UCSD-AML1 (cell line): ENCODE measurements at regions not wholly inside any gene's neighbourhood (a gene's known extent, or its start where the extent isn't known, plus 50 kb on each side); places are given as distances from the start of the nearest gene placed in this dataset.
A peak's percentile ranks its signal among the peaks of the same experiment; 100 is the strongest.

Experiments
- DNase-seq: peaks from one replicate; lab custom pipeline; 2025; ENCODE audit not compliant: unreplicated experiment; lab: John Stamatoyannopoulos, UW

- no peak for DNase-seq
Measured at GRCh38 chr9:134558124-134558905, 83.3 kb upstream of the COL5A1 start.

- no peak for DNase-seq
Measured at GRCh38 chr9:134559013-134559412, 82.6 kb upstream of the COL5A1 start.

- DNase-seq: no peak
Measured at GRCh38 chr9:134560206-134560605, 81.4 kb upstream of the COL5A1 start.

GRCh38 chr9:134560654-134561053, 80.9 kb upstream of the COL5A1 start:
- peak; percentile 55 for DNase-seq

DNA sequence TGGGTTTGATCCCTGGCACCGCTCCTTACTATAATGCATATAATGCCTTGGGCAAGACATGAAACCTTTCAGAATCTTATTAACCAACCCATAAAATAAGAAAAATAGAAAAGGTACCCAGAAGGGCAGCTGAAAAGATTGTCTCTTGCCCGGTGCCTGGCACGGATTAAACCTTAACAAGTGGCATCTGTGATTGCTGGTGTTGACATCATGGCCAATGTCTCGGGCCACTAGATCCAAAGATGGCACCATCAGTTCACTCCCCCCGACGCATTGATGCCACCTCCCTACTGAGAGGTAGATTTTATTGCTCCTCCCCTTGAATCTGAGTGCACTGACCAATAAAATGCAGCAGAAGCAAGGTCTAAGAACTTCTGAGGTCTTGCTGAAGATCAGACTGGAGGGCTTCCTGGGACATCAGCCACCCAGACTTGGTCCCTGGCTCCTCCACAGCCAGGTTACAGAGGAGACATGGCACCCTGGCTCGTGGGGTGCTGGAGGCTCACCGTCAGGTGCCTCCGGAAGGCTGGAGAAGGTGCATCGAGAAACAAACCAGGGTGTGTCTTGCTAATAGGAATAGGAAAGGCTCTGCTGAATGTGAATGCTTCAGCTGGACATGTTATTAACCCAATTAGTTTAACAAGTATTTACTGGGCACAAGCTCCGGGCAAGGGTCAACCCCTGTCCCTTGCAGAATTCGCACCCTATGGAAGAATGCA, 80.0 kb upstream of the COL5A1 start:
- DNase-seq: no peak

GRCh38 chr9:134562146-134562849, 79.3 kb upstream of the COL5A1 start:
- DNase-seq: no peak

- DNase-seq: no peak
Measured at GRCh38 chr9:134563397-134563796, 78.2 kb upstream of the COL5A1 start.

DNA sequence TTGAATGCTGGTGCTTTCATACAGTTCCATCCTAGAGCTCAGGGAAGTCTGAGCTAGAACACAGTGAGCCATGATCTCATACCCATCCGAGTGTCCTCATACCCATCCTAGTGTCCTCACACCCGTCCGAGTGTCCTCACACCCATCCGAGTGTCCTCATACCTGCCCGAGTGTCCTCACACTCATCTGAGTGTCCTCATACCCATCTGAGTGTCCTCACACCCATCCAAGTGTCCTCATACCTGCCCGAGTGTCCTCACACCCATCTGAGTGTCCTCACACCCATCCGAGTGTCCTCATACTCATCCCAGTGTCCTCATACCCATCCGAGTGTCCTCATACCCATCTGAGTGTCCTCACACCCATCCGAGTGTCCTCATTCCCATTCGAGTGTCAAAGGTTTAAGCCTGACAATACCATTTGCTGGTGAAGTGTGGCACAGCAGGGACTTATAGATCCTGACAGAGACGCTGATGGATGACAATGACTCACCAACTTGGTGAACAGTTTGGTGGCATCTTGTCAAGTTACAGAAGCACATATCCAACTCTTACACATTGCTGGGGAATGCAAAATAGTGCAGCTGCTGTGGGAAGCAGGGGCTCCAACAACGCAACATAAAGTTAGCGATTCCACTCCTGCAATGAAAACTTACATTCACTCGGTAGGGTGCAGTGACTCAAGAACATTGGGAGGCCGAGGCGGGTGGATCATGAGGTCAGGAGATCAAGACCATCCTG, 77.0 kb upstream of the COL5A1 start:
- DNase-seq: no peak

- no peak for DNase-seq
Measured at GRCh38 chr9:134565316-134565915, 76.2 kb upstream of the COL5A1 start.

GRCh38 chr9:134566196-134566847, 75.3 kb upstream of the COL5A1 start:
- no peak for DNase-seq

DNA sequence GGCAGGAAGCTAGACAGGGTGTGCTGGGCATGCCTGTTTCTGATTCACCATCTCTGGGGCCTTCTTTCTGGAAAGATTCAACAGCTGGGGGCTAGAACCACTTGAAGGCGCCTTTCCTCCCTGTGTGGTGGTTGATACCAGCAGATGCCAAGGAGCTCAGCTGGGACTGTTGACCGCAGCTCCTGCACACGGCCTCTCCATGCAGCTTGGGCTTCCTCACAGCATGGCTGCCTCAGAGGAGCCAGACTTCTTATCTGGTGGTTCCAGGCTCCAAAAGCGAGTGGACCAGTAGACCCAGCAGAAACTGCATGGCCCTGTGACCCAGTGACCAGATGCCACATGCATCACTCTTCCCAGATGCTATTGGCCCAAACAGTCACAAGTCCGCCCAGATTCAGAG, 74.7 kb upstream of the COL5A1 start:
- DNase-seq: no peak

GRCh38 chr9:134568116-134568515, 73.5 kb upstream of the COL5A1 start:
- DNase-seq: no peak

DNA sequence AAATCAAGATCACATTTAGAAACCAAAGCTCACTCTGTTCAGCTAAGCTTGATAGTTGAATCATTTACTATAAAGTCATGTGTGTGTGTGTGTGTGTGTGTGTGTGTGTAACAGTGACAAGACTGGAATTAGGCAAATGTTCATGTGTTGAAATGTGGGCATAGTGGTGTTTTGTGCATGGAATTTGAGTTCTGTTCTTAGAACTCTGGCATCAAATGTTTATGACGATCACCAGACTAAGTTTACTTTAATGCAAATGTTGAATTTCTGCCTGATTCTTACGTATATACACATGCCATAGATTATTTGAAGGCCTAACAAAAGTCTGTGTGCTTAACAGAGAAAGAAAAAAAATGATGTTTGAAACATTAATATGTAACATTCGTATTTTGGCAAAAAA, 72.8 kb upstream of the COL5A1 start:
- DNase-seq: no peak

- no peak for DNase-seq
Measured at GRCh38 chr9:134569626-134570025, 72.0 kb upstream of the COL5A1 start.

DNA sequence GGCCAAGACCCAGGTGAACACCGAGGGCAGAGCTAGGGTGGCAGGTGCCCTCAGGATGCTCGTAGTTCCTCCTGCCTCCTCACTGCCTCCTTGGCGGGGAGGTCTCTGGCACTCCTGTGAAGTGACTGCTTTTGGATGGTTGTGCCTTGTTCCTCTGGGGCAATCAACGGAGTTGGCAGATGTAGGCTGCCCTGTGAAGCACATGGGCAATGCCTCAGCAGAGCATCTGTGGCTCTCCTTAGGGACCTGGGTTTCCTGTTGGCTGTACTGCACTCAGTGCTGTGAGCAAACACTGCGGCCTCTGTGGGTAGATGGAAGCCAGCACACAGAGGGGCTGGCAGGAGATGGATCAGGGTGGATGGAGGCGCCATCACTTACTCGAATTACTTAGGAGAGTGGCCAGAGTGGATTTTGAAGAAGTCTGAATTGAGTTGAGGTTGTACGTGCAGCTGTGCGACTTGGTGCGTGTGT, 71.4 kb upstream of the COL5A1 start:
- DNase-seq: peak; percentile 55

GRCh38 chr9:134570711-134571325, 70.8 kb upstream of the COL5A1 start:
- DNase-seq: no peak

DNA sequence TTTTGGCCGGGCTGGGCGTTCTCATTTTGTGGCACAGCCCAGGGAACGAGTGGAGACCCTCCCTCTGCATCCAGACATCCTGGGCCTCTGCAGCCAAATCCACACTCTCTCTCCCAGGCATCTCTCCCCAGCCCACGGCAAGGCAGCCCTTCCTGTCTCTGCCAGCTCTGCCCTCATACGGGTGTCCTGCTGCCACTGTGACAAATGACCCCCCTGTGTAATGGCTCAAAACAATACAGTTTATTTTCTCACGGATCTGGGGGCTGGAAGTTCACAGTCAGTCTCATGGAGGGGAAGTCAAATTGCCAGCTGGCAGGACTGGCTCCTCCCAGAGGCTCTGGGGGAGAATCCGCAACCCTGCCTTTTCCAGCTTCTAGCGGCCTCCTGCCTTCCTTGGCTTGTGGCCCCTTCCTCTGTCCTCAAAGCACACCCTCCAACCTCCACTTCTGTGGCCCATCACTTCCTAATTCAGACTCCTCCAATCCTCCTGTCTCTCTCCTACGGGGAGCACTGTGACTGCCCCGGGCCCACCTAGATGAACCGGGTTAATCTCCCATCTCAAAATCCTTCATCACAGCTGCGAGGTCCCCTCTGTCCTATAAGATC, 70.2 kb upstream of the COL5A1 start:
- DNase-seq: no peak

- no peak for DNase-seq
Measured at GRCh38 chr9:134571946-134572917, 69.4 kb upstream of the COL5A1 start.
